GM19099 (cell line): ENCODE measurements at regions not wholly inside any gene's neighbourhood (a gene's known extent, or its start where the extent isn't known, plus 50 kb on each side); places are given as distances from the start of the nearest gene placed in this dataset.

Source experiments
- POLR2A ChIP-seq: IDR thresholded peaks from 3 replicates; pipeline ENCODE4 v1.6.1; 2011; ENCODE audit warnings: low read depth; ENCODE audit not compliant: insufficient read length; ENCODE audit errors: extremely low read depth

DNA sequence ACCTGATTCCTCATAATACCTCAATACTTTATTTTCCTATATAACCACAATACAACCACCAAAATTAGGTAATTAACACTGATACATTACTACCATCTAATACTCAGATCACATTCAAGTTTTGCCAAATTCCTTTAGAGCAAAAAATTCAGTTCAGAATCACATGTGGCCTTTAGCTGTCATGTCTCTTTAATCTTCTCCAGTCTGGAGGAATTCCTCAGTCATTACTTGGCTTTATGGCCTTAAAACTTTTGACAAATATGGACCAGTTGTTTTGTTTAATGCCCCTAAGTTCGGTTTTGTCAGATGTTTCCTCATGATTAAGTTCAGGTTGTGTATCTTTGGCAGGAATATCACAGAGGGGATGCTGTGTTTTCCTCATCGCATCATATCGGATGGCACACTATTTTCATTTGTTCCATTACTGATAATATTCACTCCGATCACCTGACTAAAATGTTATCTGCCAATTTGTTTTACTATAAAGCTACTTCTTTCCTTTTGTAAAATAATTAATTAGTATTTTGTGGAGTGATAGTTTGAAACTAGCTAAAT is 51.2 kb upstream of the AKIRIN2 start:
- no peak for TF ChIP-seq POLR2A
